ENCODE measurements at regions not wholly inside any gene's neighbourhood (a gene's known extent, or its start where the extent isn't known, plus 50 kb on each side); places are given as distances from the start of the nearest gene placed in this dataset.

DNA sequence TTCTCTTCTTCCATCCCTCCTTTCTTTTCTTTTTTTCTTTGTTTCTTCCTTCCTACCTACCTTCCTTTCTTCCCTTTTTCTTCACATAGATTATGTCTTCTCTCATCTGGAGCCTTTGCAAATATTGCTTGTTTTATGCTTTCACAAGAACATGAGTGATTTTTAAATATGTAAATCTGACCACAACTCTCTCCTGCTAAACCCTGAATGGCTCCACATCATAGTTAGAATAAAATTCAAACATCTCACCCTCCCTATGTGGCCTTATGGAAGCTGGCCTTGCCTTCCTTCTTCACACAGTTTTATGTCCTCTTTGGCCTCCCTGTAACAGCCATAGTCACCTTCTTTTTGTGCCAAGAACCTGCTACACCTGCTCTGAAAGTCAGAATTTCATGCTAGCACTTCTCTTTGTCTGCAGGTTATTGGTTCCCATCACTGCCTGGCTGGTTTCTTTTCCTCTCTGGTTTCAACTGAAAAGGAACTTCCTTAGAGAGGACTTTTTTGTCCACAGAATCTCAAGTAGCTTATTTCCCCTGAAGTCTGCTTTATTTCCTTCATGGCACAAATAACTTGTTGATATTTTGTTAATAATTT is 114.3 kb upstream of the TNC start:
- H4K5ac ChIP-seq (ENCODE audit: insufficient read length, low read depth, low read length): no peak overlapping the region
- no peak overlapping the region for H2BK15ac ChIP-seq (ENCODE audit: low read depth, low read length)
- no peak overlapping the region for H3T11ph ChIP-seq (ENCODE audit: low read length)
- Mint-ChIP-seq H3K27ac (peak overlapping the region in 1 of 3 experiments; percentile 7; a peak in 1 of 7 replicates), H3K4me3 (no peak overlapping the region), H3K36me3 (ENCODE audit: insufficient read depth in 1 of 3, low read depth in 3 of 3) (no peaks in the 10 kb centered on the region), H3K9me3 (no peaks in the 10 kb centered on the region), H3K27me3 (ENCODE audit: low read depth) (peaks cover 1% of the 10 kb centered on the region; the same call in 1 of the 2 replicates), H3K4me1 (no peaks in the 10 kb centered on the region)
- no peak overlapping the region for H3K23ac ChIP-seq (ENCODE audit: insufficient read length, low read depth, low read length)
- H4K8ac ChIP-seq (replicated peaks; ENCODE audit: insufficient read length, low read depth, low read length): no peak overlapping the region
- no peak overlapping the region for H2BK5ac ChIP-seq (ENCODE audit: insufficient read length, low read length)
- no peak for DNase-seq
- no peak overlapping the region for H3K9ac ChIP-seq (ENCODE audit: extremely low read depth, insufficient read length, low read length)
- no peaks in the 10 kb centered on the region for H3K9me3 ChIP-seq (ENCODE audit: control insufficient read depth, low read depth, low read length)
- H2AFZ ChIP-seq (ENCODE audit: low read length): no peak overlapping the region
- no peaks in the 10 kb centered on the region for H4K20me1 ChIP-seq (ENCODE audit: control insufficient read depth, insufficient read depth, insufficient read length)
- H3K4me2 ChIP-seq (ENCODE audit: insufficient read depth, insufficient read length, low read length): no peak overlapping the region
- no peak overlapping the region for H3K18ac ChIP-seq (ENCODE audit: insufficient read length, low read depth, low read length)
- H3K4me1 ChIP-seq (ENCODE audit: insufficient read depth, low read length): no peaks in the 10 kb centered on the region
- H3K27ac ChIP-seq (ENCODE audit: insufficient read length, low read depth, low read length): no peak overlapping the region
- H2AK5ac ChIP-seq (ENCODE audit: insufficient read length, low read length): no peak overlapping the region
- no peak overlapping the region for H3K14ac ChIP-seq (ENCODE audit: insufficient read depth, low read length)
- no peaks in the 10 kb centered on the region for H3K23me2 ChIP-seq (ENCODE audit: insufficient read length, low read depth, low read length, poor library complexity, severe bottlenecking)
- H4K91ac ChIP-seq (ENCODE audit: insufficient read length, low read depth, low read length): no peak overlapping the region
- no peaks in the 10 kb centered on the region for H3K79me1 ChIP-seq (ENCODE audit: insufficient read depth, low read depth, low read length, poor library complexity, severe bottlenecking)
- no peaks in the 10 kb centered on the region for H3K79me2 ChIP-seq (ENCODE audit: insufficient read depth, low read length)
- TF ChIP-seq, protein P1, sequence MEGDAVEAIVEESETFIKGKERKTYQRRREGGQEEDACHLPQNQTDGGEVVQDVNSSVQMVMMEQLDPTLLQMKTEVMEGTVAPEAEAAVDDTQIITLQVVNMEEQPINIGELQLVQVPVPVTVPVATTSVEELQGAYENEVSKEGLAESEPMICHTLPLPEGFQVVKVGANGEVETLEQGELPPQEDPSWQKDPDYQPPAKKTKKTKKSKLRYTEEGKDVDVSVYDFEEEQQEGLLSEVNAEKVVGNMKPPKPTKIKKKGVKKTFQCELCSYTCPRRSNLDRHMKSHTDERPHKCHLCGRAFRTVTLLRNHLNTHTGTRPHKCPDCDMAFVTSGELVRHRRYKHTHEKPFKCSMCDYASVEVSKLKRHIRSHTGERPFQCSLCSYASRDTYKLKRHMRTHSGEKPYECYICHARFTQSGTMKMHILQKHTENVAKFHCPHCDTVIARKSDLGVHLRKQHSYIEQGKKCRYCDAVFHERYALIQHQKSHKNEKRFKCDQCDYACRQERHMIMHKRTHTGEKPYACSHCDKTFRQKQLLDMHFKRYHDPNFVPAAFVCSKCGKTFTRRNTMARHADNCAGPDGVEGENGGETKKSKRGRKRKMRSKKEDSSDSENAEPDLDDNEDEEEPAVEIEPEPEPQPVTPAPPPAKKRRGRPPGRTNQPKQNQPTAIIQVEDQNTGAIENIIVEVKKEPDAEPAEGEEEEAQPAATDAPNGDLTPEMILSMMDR (conservative IDR thresholded peaks at IDR 0.05): no peak
- no peak overlapping the region for H2BK12ac ChIP-seq (ENCODE audit: insufficient read length, low read depth, low read length)
- no peak overlapping the region for H2BK20ac ChIP-seq (ENCODE audit: low read depth, low read length, poor library complexity, severe bottlenecking)
- H3K4ac ChIP-seq (ENCODE audit: low read depth, low read length): no peak overlapping the region
- H3K27me3 ChIP-seq (ENCODE audit: insufficient read depth, low read length): no peaks in the 10 kb centered on the region
- H2BK120ac ChIP-seq (ENCODE audit: low read depth, low read length, poor library complexity, severe bottlenecking): no peak overlapping the region
- no peak overlapping the region for H3K56ac ChIP-seq (ENCODE audit: insufficient read length, low read depth, low read length)
